ENCODE measurements at regions not wholly inside any gene's neighbourhood (a gene's known extent, or its start where the extent isn't known, plus 50 kb on each side); places are given as distances from the start of the nearest gene placed in this dataset.

DNA sequence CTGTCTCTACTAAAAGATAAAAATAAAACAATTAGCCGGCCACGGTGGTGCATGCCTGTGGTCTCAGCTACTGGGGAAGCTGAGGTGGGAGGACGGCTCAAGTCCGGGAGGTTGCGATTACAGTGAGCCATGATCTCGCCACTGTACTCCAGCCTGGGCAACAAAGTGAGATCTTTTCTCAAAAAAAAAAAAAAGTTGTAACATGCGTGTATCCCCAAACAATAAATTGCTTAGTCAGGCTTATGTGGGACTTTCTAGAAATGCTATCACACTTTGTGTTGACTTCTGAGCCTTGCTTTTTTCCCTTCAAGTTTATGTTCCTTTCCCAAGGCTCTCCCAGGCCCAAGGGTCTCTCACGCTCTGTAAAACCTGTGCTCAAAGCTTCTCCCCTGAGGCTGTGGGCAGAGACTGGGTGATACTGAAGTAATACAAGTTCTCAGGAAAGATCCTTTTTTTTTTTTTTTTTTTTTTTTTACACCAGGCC lies 88.0 kb upstream of the TNS3 start:
- no peak for DNase-seq (ENCODE audit: low spot score)
- H3K4me1 Mint-ChIP-seq (ENCODE audit: low read depth), result no peaks in the 10 kb centered on the region
- no peak overlapping the region for H3K4me3 Mint-ChIP-seq
- H3K27ac Mint-ChIP-seq, result no peak overlapping the region
- H3K27me3 Mint-ChIP-seq (ENCODE audit: insufficient read depth), result peaks cover 2% of the 10 kb centered on the region
- H3K9me3 Mint-ChIP-seq, result no peaks in the 10 kb centered on the region
- intact Hi-C loops (cut with micrococcal nuclease), result no loop called here
- no peaks in the 10 kb centered on the region for H3K36me3 Mint-ChIP-seq (ENCODE audit: low read depth)

DNA sequence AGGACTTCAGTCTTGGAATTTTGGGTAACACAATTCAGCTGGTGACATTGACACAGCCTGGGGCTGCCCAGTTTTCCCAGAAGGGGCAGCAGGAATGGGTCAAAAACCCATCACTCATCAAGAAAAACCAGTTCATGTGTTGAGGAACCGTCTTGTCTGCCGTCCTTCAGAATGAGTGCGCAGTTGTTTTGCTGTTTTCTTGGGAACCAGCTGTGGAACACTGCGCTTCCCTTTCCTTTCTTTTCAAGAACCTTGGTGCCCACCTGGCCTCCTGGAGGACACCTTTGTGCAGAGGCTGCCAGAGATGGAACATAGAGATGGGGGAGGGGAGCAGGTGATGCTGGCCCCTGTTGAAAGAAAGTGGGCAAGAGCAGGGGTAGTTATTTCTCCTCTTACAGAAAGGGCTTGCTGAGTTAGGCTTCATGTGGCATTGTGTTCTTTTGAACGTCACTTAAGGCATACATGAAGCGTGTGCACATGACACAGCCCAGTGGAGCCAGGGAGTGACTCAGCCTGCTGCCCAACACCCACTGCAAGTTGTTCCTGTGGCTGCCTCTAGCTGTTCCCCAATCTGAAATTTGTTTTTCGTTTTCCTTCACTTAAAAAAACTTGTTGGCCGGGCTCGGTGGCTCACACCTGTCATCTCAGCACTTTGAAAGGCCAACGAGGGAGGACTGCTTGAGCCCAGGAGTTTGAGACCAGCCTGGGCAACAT lies 87.4 kb upstream of the TNS3 start:
- Mint-ChIP-seq H3K27ac (no peak overlapping the region), H3K4me1 (ENCODE audit: low read depth) (no peaks in the 10 kb centered on the region), H3K36me3 (ENCODE audit: low read depth) (no peaks in the 10 kb centered on the region), H3K4me3 (no peak overlapping the region), H3K9me3 (no peaks in the 10 kb centered on the region), H3K27me3 (ENCODE audit: insufficient read depth) (peaks cover 2% of the 10 kb centered on the region)
- DNase-seq (ENCODE audit: low spot score), result no peak
- intact Hi-C loops (cut with micrococcal nuclease), result no loop called here

DNA sequence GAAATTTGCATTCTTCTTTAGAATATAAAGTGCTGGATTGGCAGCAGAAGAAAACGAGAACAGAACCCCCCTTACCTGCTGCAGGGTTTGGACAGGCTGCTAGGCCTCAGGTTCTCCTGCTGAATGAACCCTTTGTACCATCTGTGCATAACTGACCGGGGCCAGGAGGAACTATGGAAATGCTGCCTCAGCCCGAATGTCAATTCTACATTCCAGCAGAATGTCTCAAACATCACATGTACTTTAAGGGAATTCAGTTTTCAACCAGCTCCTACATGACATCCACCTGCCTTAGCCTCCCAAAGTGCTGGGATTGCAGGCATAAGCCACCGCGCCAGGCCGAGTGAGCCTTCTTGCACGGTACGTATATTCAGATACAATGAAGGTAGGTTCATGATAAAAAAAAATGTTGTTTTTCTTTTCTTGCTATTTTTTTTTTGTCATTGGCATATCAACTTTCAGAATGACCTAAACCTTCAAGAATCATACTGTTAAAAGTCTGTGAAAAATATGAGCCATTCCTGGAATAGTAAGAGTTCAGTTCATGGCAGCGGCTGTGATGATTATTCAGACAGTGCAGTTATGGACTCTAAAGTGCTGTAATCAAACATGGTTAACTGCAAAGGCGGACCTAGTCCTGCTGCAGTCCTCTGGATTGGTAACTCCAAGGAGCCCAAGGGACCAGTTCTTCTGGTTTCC lies 84.4 kb upstream of the TNS3 start:
- Mint-ChIP-seq H3K4me3 (no peak overlapping the region), H3K4me1 (ENCODE audit: low read depth) (no peaks in the 10 kb centered on the region), H3K36me3 (ENCODE audit: low read depth) (no peaks in the 10 kb centered on the region), H3K27ac (no peak overlapping the region), H3K27me3 (ENCODE audit: insufficient read depth) (peaks cover 2% of the 10 kb centered on the region), H3K9me3 (no peaks in the 10 kb centered on the region)
- DNase-seq (ENCODE audit: low spot score), result no peak
- intact Hi-C loops (cut with micrococcal nuclease), result no loop called here

DNA sequence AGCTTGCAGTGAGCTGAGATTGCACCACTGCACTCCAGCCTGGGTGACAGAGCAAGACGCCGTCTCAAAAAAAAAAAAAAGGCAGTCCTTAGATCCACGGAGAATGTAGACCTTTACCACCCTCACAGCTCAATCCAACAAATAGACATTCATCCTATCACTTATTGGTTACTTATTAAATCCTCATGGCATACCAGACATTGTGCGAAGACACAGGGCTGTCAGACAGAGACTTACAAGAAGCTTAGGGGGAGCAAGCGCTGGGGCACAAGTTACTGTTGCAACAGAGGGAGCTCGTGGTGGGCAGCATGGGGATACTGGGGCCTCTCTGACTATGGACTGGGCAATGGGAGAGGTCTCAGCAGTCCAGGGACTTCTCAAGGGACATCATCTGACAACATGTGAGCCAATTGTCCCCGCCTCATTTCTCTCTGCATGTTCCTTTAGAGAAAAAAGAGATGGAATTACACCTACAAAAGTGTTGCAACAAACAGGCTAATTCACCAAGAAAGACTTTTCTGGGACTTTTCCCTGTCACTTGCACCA lies 82.8 kb upstream of the TNS3 start:
- Mint-ChIP-seq H3K36me3 (ENCODE audit: low read depth) (no peaks in the 10 kb centered on the region), H3K27ac (no peak overlapping the region), H3K4me3 (no peak overlapping the region), H3K4me1 (ENCODE audit: low read depth) (no peaks in the 10 kb centered on the region), H3K9me3 (no peaks in the 10 kb centered on the region), H3K27me3 (ENCODE audit: insufficient read depth) (peaks cover 2% of the 10 kb centered on the region)
- DNase-seq (ENCODE audit: low spot score), result no peak
- intact Hi-C loops (cut with micrococcal nuclease), result no loop called here

DNA sequence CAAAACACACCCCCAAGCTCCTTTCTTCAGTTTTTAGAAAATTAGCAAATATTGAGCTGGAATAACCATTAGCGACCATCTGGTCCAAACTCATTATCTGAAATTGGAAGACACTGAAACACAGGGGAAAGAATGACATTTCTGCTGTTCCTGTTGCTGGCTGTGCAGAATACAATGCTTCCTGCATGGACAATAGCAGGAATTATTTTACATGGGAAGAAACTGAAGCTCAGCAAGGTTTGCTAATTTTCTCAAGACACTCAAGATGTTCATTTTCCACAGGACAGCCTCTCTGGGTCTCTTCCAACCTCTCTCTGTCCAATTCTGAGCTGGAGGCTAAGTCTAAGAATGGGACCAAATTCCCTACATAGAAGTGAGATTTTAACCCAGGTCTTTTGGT lies 81.9 kb upstream of the TNS3 start:
- no peaks in the 10 kb centered on the region for H3K4me1 Mint-ChIP-seq (ENCODE audit: low read depth)
- no peaks in the 10 kb centered on the region for H3K36me3 Mint-ChIP-seq (ENCODE audit: low read depth)
- no peaks in the 10 kb centered on the region for H3K27me3 Mint-ChIP-seq (ENCODE audit: insufficient read depth)
- intact Hi-C loops (cut with micrococcal nuclease), result no loop called here
- no peak overlapping the region for H3K4me3 Mint-ChIP-seq
- no peak overlapping the region for H3K27ac Mint-ChIP-seq
- H3K9me3 Mint-ChIP-seq, result no peaks in the 10 kb centered on the region
- DNase-seq (ENCODE audit: low spot score), result no peak

DNA sequence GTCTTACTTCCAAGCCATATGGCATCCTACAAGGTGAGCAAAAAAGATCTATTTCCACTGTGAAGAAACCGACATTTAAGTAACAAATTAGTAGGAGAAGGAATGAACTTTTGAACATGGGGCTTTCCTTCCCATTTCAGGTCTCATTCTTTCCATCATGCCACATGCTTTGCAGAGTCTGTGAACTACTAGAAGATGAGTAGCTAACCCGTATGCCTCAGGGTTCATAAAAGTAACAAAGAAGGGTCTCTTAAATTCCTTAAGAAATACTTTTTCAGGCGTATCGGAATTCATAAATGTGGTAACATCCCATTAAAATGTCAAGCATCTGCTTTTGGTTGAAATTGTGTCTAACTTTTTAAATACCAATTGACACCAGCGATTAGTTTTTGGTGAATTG lies 81.3 kb upstream of the TNS3 start:
- Mint-ChIP-seq H3K9me3 (no peaks in the 10 kb centered on the region), H3K27ac (no peak overlapping the region), H3K27me3 (ENCODE audit: insufficient read depth) (no peaks in the 10 kb centered on the region), H3K36me3 (ENCODE audit: low read depth) (no peaks in the 10 kb centered on the region), H3K4me3 (no peak overlapping the region), H3K4me1 (ENCODE audit: low read depth) (no peaks in the 10 kb centered on the region)
- DNase-seq (ENCODE audit: low spot score), result no peak
- intact Hi-C loops (cut with micrococcal nuclease), result no loop called here

DNA sequence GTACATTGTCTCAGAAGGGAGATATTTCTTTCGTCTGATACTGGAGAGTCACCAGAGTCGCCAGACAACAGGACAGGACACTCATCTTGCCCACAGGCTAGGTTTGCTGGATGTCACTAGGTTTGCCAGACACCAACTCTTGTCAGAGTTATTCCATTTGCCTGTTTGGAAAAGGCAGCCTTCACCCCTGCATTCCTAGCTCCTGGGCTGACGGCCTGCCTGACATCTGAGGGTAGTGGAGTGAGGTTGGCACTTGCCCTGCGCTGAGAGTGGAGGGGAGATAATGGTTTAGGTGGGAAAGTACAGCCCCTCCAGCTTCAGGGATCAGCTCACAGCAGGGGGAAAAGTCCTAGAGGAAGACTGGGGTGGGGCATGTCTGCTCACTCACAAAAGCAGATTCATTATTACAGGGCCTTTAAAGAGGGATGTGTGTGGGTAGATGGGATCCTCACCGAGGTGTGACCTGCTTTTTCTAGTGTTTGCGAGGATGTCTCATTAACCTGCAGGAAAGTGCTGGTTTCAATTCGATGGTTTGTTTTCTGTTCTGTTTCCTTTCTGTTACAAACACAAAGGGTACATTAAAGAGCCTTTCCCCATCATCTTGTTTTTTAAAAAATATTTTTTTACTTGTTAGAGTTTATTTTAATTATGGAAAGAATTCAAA lies 79.3 kb upstream of the TNS3 start:
- intact Hi-C loops (cut with micrococcal nuclease), result no loop called here
- no peaks in the 10 kb centered on the region for H3K4me1 Mint-ChIP-seq (ENCODE audit: low read depth)
- H3K27me3 Mint-ChIP-seq (ENCODE audit: insufficient read depth), result no peaks in the 10 kb centered on the region
- no peak for DNase-seq (ENCODE audit: low spot score)
- H3K36me3 Mint-ChIP-seq (ENCODE audit: low read depth), result no peaks in the 10 kb centered on the region
- no peak overlapping the region for H3K27ac Mint-ChIP-seq
- no peak overlapping the region for H3K4me3 Mint-ChIP-seq
- H3K9me3 Mint-ChIP-seq, result no peaks in the 10 kb centered on the region

DNA sequence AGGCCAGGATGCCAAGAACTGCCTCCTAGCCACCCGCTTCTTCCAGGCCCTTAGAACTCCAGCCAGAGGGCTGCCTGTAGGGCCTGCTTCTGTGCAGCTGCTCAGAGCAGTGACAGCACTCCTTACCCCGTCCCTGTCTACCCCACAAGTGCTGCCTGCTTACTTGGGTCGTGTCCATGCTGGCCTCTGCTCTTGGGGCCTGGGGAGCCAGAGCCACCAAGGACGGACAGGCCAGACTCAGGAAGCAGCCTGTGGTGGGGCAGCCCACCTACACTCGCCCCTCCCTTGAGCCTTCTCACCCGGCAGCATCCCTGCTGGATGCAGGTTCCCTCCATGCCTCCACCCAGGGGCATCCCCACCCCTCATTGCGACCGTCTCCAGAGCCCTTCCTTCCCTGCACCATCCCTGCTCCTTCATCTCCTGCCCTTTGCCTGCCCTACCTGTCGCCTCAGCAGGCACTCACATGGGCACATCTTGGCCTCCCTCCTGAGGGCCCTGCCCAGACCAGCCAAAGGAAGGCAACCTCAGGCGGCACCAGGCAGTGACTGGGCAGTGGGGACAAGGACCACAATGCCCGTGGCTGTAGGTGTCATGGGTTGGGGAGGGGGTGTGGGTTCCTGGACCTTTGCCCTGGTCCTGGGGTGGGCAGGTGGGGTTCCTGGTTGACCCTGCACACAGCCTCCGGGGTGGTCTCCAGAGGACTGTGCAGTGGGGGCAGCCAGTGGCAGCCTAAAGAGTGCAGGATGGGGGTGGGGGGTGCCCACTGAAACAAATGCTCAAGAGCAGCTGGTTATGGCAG lies 78.0 kb upstream of the TNS3 start:
- Mint-ChIP-seq H3K27ac (no peak overlapping the region), H3K9me3 (no peaks in the 10 kb centered on the region), H3K4me1 (ENCODE audit: low read depth) (no peaks in the 10 kb centered on the region), H3K4me3 (no peak overlapping the region), H3K27me3 (ENCODE audit: insufficient read depth) (no peaks in the 10 kb centered on the region), H3K36me3 (ENCODE audit: low read depth) (no peaks in the 10 kb centered on the region)
- intact Hi-C loops (cut with micrococcal nuclease), result no loop called here
- no peak for DNase-seq (ENCODE audit: low spot score)

DNA sequence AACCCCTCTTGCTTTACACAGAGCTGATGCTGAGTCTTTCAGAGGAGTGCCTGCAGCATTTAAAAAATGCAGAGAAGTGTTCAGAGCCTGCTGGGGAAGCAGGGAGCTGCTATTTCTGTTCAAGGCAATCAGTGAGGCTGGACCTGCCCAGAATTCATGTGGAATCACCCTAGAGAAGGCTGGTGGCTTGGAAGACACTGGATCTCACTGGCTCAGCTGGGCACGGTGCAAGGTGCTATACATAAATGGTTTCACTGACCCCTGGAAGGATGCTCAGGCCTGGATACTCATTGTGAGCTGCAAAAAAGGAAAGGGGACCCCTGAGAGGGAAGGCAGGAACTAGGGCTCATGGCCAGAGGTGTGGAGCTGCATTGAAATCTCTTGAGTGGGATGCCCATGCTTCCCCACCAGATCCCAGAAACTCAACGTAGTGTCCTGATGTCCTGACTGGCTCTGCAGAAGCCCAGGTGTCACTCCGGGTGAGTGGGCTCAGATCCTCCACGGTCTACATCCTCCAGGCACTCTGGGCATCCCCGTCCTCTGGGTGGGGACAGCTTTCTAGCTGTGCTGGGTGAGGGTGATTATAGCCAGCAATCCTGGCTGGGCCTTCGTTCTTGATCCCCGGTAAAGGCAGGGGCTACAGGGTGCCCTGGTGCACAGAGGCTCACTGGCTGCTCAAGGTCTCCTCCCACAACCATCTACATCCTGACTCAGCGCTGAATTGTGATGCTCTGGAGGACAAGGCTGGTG lies 77.2 kb upstream of the TNS3 start:
- no peaks in the 10 kb centered on the region for H3K4me1 Mint-ChIP-seq (ENCODE audit: low read depth)
- no peaks in the 10 kb centered on the region for H3K27me3 Mint-ChIP-seq (ENCODE audit: insufficient read depth)
- H3K27ac Mint-ChIP-seq, result no peak overlapping the region
- H3K9me3 Mint-ChIP-seq, result no peaks in the 10 kb centered on the region
- H3K4me3 Mint-ChIP-seq, result no peak overlapping the region
- no peaks in the 10 kb centered on the region for H3K36me3 Mint-ChIP-seq (ENCODE audit: low read depth)
- no peak for DNase-seq (ENCODE audit: low spot score)
- intact Hi-C loops (cut with micrococcal nuclease), result no loop called here

DNA sequence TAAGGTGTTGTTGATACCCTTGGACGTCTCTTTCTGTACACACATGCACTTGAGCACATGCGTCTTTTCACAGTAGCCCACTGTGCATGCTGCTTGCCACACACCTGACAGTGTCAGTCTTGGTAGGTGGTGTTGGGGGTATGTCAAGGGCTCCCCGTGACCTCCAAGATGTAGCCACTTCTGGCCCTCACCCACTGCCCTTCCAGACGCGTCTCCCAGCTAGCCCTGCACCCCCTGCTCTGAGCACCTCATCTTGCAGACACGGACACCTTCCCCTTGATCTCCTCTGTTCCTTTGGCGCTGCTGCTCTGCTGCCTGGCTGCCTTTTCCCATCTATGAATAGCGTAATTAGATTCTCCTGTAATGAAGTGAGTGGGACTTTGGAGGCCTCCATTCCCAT lies 75.2 kb upstream of the TNS3 start:
- no peak overlapping the region for H3K4me3 Mint-ChIP-seq
- no peaks in the 10 kb centered on the region for H3K36me3 Mint-ChIP-seq (ENCODE audit: low read depth)
- H3K27ac Mint-ChIP-seq, result no peak overlapping the region
- H3K9me3 Mint-ChIP-seq, result no peaks in the 10 kb centered on the region
- DNase-seq (ENCODE audit: low spot score), result no peak
- H3K4me1 Mint-ChIP-seq (ENCODE audit: low read depth), result no peaks in the 10 kb centered on the region
- H3K27me3 Mint-ChIP-seq (ENCODE audit: insufficient read depth), result no peaks in the 10 kb centered on the region
- intact Hi-C loops (cut with micrococcal nuclease), result no loop called here

DNA sequence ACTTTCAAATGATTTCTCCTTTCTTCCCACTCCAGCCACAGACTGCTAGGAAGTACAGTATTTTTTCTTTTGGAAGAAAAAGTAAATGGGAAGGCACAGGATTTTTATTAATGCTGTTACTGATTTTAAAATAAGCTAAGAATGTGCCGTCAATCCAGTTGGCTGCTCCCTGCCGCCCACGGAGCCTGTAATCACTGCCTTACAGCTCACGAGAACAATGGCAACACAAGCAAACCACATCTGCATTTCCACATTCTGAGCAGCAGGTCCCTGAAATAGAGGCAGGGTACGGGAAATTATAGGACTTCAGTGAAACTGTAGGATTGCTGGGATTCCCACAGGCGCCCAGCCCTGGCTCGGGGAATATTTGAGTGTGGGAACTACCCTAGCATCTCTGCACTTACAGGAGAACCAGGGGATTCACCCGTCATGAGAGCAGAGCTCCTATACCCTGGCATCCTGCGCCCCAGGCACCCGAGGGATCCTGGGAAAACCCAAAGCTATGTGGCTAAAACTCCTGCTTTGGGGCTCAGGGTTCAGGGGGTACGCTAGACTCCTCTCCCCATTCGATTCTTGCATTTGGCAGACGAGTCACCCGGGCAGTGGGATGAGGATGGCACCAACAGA lies 72.9 kb upstream of the TNS3 start:
- Mint-ChIP-seq H3K9me3 (no peaks in the 10 kb centered on the region), H3K27me3 (ENCODE audit: insufficient read depth) (no peaks in the 10 kb centered on the region), H3K4me3 (no peak overlapping the region), H3K27ac (no peak overlapping the region), H3K4me1 (ENCODE audit: low read depth) (no peaks in the 10 kb centered on the region), H3K36me3 (ENCODE audit: low read depth) (no peaks in the 10 kb centered on the region)
- no peak for DNase-seq (ENCODE audit: low spot score)
- intact Hi-C loops (cut with micrococcal nuclease), result no loop called here

Measured in activated T-helper 1 cell treated with anti-CD3 and anti-CD28 coated beads, Interleukin-12 subunit alpha, Interleukin-12 subunit beta, Interleukin-2, Interleukin-4 antibody, amounts not matched to agents 30 ng/mL and 10 ng/mL and 1 ng/mL, durations not matched to agents 14 hours and 24 hours and 36 hours (primary cell).